GM12892 (cell line): ENCODE measurements at regions not wholly inside any gene's neighbourhood (a gene's known extent, or its start where the extent isn't known, plus 50 kb on each side); places are given as distances from the start of the nearest gene placed in this dataset.

Source experiments
- DNase-seq: peaks from one replicate; pipeline ENCODE4 v3.0.0; 2011; ENCODE audit not compliant: insufficient read length
- FAIRE-seq: peaks from 2 replicates; lab custom pipeline; 2011; peaks lifted over from hg19 to GRCh38; lab: Jason Lieb, UNC
- POLR2A ChIP-seq: IDR thresholded peaks from 2 replicates; pipeline ENCODE4 v1.6.1; 2011; ENCODE audit warnings: low read depth, low read length, control low read depth
- POLR2AphosphoS5 ChIP-seq: IDR thresholded peaks from 2 replicates; pipeline ENCODE4 v1.6.1; 2011; ENCODE audit warnings: low read depth, low read length, control low read depth
- TAF1 ChIP-seq: IDR thresholded peaks from 2 replicates; pipeline ENCODE4 v1.6.1; 2011; ENCODE audit warnings: low read depth, mild to moderate bottlenecking, control low read depth, low read length, borderline replicate concordance

DNA sequence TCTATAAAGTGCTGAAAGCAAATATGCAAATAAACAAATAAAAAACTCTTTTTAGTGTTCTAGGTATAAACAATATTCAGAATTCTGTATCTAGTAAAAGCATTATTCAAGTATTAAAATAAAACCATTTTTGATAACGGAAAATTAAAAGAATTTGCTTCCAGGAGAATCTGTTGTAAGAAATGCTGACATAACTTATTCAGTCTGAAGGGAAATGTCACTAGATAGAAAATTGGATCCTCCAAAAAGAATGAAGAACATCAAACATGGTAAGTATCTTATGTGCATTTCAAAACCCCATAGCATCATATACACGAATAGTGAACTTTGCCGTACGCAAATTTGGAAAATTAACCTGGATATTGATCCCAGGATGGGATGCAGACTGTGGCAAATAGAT is 506.7 kb downstream of the GLRX3 start:
- no peak for DNase-seq
- no peak for FAIRE-seq
- TF ChIP-seq POLR2AphosphoS5 (no peak), POLR2A (no peak), TAF1 (no peak)

- TF ChIP-seq TAF1 (no peak), POLR2AphosphoS5 (no peak), POLR2A (no peak)
- FAIRE-seq = no peak
- DNase-seq = no peak
Observed at GRCh38 chr10:130647341-130647740, 511.1 kb downstream of the GLRX3 start.

GRCh38 chr10:130648807-130649206 is 512.6 kb downstream of the GLRX3 start:
- DNase-seq (no peak), FAIRE-seq (no peak)
- no peak for TF ChIP-seq POLR2AphosphoS5
- no peak for TF ChIP-seq TAF1
- TF ChIP-seq POLR2A = no peak

GRCh38 chr10:130652544-130652943 is 516.4 kb downstream of the GLRX3 start:
- no peak for FAIRE-seq
- TF ChIP-seq POLR2AphosphoS5 = no peak
- TF ChIP-seq TAF1 = no peak
- TF ChIP-seq POLR2A = no peak
- no peak for DNase-seq

GRCh38 chr10:130652964-130653578 is 516.9 kb downstream of the GLRX3 start:
- FAIRE-seq (no peak), DNase-seq (no peak)
- TF ChIP-seq POLR2AphosphoS5 (no peak), TAF1 (no peak), POLR2A (no peak)

GRCh38 chr10:130654726-130655125 is 518.5 kb downstream of the GLRX3 start:
- no peak for TF ChIP-seq TAF1
- no peak for TF ChIP-seq POLR2AphosphoS5
- TF ChIP-seq POLR2A = no peak
- FAIRE-seq = no peak

DNA sequence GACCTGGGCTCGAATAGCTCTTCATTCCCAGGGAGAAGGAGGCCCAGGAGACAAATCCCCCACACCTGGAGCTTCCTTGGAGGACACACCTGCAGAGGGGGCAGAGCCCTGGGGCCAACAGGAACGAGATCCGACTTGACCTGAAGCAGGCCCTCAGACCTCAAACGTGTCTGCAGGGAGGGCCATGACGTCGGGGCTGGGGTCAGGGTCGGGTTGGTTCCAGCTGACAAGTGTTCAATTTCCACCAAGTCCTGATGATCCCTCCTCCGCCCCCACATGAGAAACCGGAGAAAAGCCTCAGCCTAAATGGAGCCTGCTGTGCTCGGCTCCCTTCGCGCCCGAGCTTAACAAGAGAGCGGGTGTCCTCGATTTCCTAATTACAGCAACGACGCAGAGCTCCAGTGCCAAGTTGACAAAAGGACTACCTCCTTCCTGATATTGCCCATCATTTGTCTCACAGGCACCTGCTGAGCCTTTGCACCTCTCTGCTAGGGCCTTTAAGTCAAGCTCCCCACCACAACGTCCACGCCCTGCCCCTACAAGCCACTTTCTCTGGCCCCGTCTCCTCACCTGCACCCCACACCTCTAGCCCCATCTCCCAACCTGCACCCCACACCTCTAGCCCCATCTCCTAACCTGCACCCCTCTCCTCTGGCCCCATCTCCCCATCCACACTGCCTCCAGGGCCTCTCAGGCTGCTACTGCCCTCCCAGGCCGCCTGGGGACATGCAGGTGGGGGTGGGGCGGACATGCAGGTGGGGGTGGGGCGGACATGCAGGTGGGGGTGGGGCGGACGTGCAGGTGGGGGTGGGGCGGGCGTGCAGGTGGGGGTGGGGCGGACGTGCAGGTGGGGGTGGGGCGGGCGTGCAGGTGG is 519.4 kb downstream of the GLRX3 start:
- DNase-seq = no peak
- TF ChIP-seq TAF1 (no peak), POLR2A (no peak), POLR2AphosphoS5 (no peak)
- no peak for FAIRE-seq

More at GRCh38 chr10:130654726-130655125, 518.5 kb downstream of the GLRX3 start:
- DNase-seq = no peak

DNA sequence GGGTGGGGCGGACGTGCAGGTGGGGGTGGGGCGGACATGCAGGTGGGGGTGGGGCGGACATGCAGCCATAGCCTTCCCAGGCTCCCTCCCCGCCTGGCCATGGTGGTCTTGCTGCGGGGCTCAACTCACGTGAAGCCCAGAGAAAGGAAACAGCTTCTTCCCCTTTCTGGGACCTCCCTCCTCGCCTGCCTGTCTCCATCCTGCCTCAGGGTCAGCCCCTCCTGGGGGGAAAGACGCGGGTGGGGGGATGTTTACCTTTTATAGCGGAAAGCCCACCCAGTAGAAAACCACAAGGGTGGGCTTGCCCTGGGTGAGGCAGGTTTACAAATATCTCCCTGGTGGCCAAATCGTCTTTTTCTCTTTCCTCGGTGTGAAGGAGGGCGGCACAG is 520.0 kb downstream of the GLRX3 start:
- no peak for FAIRE-seq
- TF ChIP-seq POLR2A = no peak
- no peak for TF ChIP-seq TAF1
- no peak for TF ChIP-seq POLR2AphosphoS5
- DNase-seq = no peak

- no peak for TF ChIP-seq TAF1
- TF ChIP-seq POLR2AphosphoS5 = no peak
- TF ChIP-seq POLR2A = no peak
- DNase-seq (no peak), FAIRE-seq (no peak)
Observed at GRCh38 chr10:130656582-130657133, 520.5 kb downstream of the GLRX3 start.

- TF ChIP-seq POLR2A = no peak
- no peak for TF ChIP-seq TAF1
- TF ChIP-seq POLR2AphosphoS5 = no peak
- FAIRE-seq (no peak), DNase-seq (no peak)
Observed at GRCh38 chr10:130658687-130659290, 522.6 kb downstream of the GLRX3 start.

DNA sequence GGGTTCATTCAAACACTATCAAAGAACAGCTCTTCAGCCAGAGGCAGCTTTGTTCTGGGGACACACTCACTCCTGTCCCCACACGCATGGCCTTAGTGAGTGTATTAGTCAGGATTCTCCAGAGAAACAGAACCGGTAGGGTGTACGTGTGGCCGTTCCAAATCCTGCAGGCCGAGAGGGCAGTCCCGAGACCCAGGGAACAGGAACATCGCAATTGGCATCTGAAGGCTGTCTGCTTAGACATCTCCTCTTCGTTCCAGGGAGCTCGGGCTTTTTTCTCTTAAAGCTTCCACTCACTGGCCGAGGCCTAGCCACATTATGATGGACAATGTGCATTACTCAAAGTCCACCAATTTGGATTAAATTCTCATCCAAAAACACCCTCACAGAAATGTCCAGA is 523.3 kb downstream of the GLRX3 start:
- TF ChIP-seq TAF1 (no peak), POLR2A (no peak), POLR2AphosphoS5 (no peak)
- FAIRE-seq (no peak), DNase-seq (no peak)
